Osteocyte (in vitro differentiated cells): ENCODE measurements at regions not wholly inside any gene's neighbourhood (a gene's known extent, or its start where the extent isn't known, plus 50 kb on each side); places are given as distances from the start of the nearest gene placed in this dataset.

ENCODE experiments used
- DNase-seq: peaks from one replicate; pipeline ENCODE4 v3.0.0; 2021; ENCODE audit warnings: mixed read lengths; ENCODE audit not compliant: unreplicated experiment; ENCODE audit errors: extremely low spot score
- H3K27ac Mint-ChIP-seq: one replicate; pipeline ENCODE4 v1.8.0; 2021; ENCODE audit warnings: mild to moderate bottlenecking, mixed read lengths; ENCODE audit not compliant: unreplicated experiment
- H3K27me3 Mint-ChIP-seq: one replicate; pipeline ENCODE4 v1.8.0; 2021; ENCODE audit warnings: mixed read lengths; ENCODE audit not compliant: unreplicated experiment
- H3K36me3 Mint-ChIP-seq: one replicate; pipeline ENCODE4 v1.8.0; 2021; ENCODE audit warnings: mixed read lengths; ENCODE audit not compliant: unreplicated experiment
- H3K4me1 Mint-ChIP-seq: one replicate; pipeline ENCODE4 v1.8.0; 2021; ENCODE audit warnings: mixed read lengths; ENCODE audit not compliant: unreplicated experiment
- H3K4me3 Mint-ChIP-seq: one replicate; pipeline ENCODE4 v1.8.0; 2021; ENCODE audit warnings: mild to moderate bottlenecking, moderate library complexity, mixed read lengths; ENCODE audit not compliant: unreplicated experiment
- H3K9me3 Mint-ChIP-seq: one replicate; pipeline ENCODE4 v1.8.0; 2021; ENCODE audit warnings: mixed read lengths; ENCODE audit not compliant: unreplicated experiment
- CTCF ChIP-seq: fragments of 200-600 bp; sonication (generic); IDR thresholded peaks from 2 replicates; pipeline ENCODE4 v1.5.0; 2021; ENCODE audit warnings: antibody characterized with exemption, mild to moderate bottlenecking, moderate library complexity

- H3K4me1 Mint-ChIP-seq, result no peaks in the 10 kb centered on the region
- H3K9me3 Mint-ChIP-seq, result no peaks in the 10 kb centered on the region
- H3K36me3 Mint-ChIP-seq, result no peaks in the 10 kb centered on the region
- DNase-seq, result no peak
- no peak overlapping the region for H3K4me3 Mint-ChIP-seq
- no peaks in the 10 kb centered on the region for H3K27me3 Mint-ChIP-seq
- no peak for TF ChIP-seq CTCF
- no peak overlapping the region for H3K27ac Mint-ChIP-seq
Observed at GRCh38 chr3:96106701-96107100, 707.7 kb upstream of the EPHA6 start.
